NCI-H226 (cell line): ENCODE measurements at regions not wholly inside any gene's neighbourhood (a gene's known extent, or its start where the extent isn't known, plus 50 kb on each side); places are given as distances from the start of the nearest gene placed in this dataset.
"Not testable (repeated sequence)": the region's sequence is repeated elsewhere in the genome, so short reads cannot be mapped to it uniquely, and the experiment has no call there.

Experiments used
- DNase-seq: peaks from one replicate; pipeline ENCODE4 v3.0.0-alpha.2; 2015

DNA sequence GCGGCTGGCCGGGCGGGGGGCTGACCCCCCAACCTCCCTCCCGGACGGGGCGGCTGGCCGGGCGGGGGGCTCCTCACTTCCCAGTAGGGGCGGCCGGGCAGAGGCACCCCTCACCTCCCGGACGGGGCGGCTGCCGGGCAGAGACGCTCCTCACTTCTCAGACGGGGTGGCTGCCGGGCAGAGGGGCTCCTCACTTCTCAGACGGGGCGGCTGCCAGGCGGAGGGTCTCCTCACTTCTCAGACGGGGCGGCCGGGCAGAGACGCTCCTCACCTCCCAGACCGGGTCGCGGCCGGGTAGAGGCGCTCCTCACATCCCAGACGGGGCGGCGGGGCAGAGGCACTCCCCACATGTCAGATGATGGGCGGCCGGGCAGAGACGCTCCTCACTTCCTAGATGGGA is 112.6 kb upstream of the FAM174B start:
- DNase-seq = not testable (repeated sequence)

DNA sequence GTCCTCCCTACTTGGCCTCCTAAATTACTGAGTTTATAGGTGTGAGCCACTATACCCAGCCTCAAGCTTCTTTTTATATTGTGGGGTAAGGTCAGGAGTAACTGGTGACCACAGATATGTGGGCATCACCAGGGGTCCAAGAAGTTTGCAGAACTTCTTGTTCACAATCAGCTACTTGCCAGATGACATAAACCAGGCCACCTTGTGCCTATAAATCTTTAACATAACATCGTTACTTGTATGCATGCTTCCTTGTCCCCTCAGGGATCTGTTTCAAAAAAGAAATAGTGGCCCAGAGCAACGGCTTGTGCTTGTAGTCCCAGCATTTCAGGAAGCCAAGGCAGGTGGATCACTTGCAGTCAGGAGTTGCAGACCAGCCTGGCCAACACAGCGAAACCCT is 115.1 kb upstream of the FAM174B start:
- DNase-seq = no peak

DNA sequence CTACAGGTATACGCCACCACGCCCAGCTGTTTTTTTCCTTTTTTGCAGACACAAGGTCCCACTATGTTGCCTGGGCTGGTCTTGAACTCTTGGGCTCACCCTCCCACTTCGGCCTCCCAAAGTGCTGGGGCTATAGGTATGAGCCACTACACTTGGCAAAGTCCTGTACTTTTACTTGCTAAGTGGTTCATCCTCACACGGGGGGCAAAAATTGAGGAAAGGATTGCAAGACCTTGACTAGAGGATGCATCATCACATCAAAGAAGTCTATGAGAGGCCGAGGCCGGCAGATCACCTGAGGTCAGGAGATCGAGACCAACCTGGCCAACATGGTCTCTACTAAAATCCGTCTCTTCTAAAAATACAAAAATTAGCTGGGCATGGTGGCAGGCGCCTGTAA is 116.5 kb upstream of the FAM174B start:
- no peak for DNase-seq

DNA sequence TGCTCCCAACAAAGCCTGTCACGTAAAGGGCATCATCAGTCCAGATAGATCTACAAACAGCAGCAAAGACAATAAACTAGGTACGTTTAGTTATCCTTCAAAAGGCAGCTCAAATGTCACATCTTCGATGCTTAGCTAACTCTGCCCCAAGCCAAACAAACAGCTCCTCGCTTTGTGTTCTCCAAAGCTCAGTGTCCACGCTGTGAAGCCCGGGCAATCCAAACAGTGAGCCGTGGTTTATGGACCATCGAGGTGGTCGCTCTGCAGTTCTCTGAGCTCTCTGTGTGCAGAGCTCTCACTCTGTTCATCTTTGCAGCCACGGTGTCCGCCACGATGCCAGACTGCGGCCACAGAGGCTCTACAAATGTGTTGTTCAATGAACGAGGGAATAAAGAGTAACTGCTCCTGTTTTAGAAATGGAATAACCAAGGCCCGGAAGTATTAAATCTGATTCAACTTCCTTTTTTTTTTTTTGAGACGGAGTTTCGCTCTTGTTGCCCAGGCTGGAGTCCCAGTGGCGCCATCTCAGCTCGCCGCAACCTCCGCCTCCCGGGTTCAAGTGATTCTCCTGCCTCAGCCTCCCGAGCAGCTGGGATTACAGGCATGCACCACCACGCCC is 117.2 kb upstream of the FAM174B start:
- no peak for DNase-seq

DNA sequence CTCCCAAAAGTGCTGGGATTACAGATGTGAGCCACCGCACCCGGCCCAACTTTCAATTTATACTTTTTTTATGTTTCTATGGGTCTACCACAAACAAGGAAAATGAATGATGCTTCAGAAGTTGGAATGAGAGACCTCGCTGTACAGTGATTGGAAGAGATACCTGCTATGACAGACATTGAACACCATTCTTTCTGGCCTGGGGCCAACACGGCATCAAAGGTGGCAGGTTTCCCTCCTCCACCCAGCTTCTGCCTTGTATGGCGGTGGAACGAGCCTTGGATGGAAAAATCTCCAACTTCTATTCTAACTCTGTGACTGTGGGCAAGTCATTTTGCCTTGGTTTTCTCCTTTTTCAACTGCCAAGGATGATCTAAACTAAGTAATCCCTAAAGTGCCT is 117.8 kb upstream of the FAM174B start:
- no peak for DNase-seq

DNA sequence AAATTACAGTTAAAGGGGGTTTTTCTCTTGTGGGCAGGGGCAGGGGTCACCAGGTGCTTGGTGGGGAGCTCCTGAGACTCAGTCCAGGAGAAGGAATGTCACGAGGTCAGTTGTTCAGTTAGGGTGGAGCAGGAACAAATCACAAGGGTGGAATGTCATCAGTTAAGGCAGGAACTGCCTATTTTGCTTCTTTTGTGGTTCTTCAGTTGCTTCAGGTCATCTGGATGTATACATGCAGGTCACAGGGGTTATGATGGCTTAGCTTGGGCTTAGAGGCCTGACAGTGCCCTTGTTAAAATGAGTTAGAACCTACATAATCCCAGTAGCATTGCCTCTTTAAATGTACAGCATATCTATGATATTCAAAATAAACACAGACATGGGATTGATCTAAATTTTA is 120.2 kb upstream of the CHD2 start:
- no peak for DNase-seq

DNA sequence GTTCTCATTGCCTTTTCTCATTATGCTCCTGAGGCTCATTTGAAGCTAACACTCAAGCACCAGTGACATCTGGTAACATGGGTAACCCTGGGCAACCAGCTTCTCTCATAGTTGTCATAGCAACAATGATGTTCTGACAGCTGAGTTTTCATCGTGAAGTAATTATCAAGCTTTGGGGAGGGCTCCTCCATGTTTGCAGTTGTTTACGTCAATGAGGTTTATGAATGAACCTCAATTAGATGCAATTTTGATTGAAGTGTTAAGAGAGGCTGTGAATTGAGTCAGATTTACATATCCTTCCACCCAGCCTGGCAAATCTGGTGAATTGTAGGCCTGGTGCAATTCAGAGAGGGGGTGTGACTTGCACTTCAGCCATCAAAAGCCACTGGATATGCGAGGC is 119.3 kb upstream of the CHD2 start:
- DNase-seq = no peak

DNA sequence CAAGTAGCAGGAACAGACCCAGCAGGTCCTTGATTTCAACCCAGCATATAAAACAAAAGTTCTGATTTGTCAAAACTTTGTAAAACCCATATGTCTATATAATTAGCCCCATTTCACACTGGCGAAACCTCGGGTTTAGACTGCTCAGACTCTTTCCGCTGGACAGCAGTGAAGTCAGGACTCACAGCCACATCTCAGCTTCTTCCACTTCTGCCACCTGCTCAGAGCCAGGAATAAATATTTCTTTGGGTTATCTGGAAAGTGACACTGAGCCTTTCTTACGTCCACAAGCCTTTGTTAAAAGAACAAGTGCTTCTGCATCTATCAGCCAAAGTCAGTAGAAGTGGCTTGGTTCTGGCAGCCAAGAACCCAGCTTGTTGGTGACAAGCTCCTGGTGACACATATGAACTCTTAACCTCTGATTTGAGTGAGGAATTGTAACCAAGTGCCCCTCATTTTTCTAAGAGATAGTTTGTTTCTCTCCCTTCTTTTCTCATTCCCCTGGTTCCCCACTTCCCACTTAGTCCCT is 118.1 kb upstream of the CHD2 start:
- no peak for DNase-seq

DNA sequence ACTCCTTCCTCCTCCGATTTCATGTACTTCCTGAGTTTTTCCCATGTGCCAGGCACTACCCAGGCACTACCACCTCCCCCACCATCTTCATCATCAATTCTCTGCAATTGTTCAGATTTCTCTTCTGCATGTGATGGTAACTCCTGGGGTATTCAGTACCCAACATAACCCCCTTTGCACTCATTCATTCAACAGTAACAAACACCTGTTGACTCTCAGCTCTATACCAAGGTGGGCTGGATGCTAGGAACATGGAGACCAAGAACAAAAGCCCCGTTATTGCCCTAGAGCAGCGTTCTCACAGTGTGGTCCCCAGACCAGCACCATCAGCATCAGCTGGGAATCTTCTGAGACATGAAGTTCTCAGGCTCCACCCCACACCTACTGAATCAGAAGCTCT is 113.0 kb upstream of the CHD2 start:
- no peak for DNase-seq

DNA sequence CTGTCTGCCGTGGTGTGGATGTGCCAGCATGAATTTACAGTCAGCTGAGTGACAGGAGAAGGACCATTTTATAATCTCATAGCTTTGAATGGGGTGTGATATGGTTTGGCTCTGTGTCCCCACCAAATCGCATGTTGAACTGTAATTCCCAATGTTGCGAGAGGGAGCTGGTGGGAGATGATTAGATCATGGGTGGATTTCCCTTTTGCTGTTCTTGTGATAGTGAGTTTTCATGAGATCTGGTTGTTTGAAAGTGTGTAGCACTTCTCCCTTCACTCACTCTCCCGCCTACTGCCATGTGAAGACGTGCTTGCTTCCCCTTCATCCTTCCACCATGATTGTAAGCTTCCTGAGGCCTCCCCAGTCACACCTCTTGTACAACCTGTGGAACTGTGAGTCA is 111.9 kb upstream of the CHD2 start:
- DNase-seq = no peak

DNA sequence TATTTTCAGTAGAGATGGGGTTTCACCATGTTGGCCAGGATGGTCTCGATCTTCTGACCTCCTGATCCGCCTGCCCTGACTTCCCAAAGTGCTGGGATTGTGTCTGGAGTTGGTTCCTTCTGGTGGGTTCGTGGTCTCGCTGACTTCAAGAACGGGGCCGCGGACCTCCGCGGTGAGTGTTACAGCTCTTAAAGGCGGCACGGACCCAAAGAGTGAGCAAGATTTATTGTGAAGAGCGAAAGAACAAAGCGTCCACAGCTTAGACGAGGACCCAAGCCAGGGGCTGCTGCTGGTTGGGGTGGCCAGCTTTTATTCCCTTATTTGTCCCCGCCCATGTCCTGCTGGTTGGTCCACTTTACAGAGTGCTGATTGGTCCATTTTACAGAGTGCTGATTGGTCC is 111.3 kb upstream of the CHD2 start:
- DNase-seq = not testable (repeated sequence)

DNA sequence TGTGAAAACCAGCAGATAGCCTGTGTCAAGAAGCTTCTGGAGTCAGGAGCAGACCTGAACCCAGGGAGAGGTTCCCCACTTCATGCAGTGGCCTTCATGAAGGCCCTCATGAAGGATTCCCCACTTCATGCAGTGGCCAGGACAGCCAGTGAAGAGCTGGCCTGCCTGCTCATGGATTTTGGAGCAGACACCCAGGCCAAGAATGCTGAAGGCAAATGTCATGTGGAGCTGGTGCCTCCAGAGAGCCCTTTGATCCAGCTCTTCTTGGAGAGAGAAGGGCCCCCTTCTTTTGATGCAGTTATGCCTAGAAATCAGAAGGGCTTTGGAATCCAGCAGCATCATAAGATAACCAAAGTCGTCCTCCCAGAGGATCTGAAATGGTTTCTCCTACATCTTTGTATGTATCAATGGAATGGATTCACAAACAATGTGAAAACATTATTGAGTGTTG is 103.9 kb upstream of the CHD2 start:
- no peak for DNase-seq

DNA sequence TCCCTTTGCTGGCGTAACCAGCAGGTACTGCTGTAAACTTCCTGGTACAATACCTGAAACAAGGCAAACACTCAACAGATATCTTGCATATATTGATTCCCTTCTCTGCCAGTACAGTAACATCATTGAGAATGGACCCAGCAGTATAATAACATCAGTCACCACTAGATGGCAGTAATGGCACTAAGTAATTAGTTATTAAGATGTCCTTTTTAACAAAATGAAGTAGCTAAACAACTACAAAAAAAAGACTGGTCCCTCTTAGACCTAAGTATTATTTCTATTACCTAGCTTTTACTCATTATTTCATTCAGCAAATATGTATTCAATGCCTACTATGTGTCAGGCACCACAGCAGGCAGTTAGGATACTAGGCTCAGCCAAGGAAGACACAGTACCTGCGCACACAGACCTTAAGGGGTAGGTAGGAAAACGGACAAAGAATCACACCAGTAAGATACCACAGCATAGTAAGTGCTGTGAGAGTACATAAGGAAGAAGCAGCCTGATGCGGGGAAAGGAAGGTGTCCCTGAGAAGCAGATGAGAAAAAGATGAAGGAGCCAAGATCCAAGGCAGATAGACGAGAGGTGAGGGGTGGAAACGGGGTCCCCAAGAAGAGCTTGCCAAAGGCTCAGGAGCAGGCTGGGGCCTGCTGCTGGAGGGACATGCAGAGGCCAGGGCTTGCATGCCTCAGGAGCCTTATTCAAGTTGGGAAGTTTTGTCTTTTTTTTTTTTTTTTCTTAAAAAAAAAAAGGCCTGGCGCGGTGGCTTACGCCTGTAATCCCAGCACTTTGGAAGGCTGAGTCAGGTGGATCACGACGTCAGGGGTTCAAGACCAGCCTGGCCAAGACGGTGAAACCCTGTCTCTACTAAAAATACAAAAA is 102.7 kb upstream of the CHD2 start:
- DNase-seq = peak; percentile 55

DNA sequence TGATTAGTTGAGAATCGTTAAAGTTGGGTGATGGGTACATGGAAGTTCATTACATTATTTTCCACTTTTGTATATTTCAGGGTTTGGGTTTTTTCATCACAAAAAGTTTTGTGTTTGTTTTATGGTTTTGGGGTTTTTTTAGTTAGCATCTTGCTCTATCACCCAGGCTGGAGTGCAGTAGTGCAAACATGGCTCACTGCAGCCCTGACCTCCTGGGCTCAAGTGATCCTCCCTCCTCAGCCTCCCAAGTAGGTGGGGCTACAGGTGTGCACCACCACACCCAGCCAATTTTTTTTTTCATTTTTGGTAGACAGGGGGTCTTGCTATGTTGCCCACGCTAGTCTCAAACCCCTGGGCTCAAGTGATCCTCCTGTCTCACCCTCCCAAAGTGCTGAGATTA is 100.1 kb upstream of the CHD2 start:
- no peak for DNase-seq

DNA sequence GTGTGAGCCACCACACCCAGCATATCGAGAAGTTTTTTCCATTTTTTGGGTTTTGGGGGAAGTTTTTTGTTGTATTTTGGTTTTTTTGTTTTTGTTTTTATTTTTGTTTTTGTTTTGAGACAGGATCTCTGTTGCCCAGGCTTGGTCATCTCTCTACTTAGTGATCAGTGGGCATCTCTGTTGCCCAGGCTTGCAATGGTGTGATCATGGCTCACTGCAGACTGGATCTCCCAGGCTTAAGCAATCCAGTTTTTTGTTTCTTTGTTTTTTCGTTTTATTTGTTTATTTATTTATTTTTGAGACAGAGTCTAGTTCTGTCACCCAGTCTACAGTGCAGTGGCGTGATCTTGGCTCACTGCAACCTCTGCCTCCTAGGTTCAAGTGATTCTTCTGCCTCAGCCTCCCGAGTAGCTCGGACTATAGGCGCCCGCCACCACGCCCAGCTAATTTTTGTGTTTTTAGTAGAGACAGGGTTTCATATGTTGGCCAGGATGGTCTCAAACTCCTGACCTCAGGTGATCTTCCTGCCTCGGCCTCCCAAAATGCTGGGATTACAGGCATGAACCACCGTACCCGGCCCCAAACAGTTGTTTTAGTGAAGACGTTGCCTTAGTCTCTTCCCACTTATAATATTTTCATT is 99.6 kb upstream of the CHD2 start:
- DNase-seq = not testable (repeated sequence)

DNA sequence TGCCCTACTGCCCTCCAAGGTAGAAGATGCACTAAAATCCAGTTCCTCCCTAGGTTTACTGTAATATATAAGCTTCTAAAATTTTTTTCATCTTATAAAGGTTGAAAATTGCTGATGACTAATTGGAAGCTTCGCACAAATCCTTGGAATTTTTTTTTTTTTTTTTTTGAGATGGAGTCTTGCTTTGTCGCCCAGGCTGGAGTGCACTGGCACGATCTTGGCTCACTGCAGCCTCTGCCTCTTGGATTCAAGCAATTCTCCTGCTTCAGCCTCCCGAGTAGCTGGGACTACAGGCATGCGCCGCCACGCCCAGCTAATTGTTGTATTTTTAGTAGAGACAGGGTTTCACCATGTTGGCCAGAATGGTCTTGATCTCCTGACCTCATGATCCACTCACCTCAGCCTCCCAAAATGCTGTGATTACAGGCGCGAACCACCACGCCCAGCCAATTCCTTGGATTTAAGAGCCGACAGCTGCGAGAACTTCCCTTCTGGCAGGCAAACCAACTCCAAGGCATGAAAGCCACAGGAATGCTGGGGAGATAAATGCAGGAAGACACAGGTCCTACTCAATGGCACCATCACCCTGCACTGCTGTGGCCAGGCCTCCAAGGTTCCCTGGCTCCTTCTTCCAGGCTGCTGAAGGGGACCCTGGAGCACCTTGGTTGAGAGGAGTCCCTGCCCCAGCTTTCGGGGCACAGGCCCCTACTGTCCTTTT is 98.9 kb upstream of the CHD2 start:
- DNase-seq = peak; percentile 100

DNA sequence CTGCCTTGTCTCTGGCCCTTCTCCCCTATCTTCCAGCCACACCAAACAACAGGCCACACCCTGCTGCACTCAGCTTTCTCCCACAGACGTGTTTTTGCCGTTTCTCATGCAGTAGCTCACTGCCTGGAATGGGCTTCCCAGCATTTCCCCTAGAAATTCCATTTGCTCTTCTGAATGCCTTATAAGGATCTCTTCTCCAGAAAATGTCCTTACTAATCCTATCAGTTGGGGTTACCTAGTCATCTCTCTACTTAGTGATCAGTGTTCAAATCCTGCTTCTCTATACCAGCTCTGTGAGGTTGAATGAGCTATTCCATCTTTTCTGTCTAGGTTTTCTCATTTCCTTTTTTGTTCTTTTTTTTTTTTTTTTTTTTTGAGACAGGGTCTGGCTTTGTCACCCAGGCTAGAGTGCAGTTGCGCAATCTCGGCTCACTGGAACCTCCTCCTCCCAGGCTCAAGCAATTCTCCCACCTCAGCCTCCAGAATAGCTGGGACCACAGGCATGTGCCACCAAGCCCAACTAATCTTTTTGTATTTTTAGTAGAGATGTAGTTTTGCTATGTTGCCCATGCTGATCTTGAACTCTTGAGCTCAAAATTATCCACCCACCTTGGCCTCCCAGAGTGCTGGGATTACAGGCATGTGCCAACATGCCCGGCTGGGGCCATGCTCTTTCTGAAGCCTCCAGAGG is 98.2 kb upstream of the CHD2 start:
- DNase-seq = peak; percentile 99

DNA sequence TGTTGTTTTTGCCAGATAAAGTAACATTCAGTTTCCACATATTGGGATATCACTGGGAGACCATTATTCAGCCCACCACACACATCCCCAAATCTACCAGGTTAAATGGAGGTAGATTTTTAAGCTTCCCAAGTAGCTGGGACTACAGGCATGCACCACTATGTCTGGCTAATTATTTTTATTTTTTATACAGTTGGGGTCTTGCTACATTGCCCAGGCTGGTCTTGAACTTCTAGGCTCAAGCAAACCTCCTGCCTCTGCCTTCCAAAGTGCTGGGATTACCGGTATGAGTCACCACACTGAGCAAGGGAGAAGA is 96.6 kb upstream of the CHD2 start:
- no peak for DNase-seq

DNA sequence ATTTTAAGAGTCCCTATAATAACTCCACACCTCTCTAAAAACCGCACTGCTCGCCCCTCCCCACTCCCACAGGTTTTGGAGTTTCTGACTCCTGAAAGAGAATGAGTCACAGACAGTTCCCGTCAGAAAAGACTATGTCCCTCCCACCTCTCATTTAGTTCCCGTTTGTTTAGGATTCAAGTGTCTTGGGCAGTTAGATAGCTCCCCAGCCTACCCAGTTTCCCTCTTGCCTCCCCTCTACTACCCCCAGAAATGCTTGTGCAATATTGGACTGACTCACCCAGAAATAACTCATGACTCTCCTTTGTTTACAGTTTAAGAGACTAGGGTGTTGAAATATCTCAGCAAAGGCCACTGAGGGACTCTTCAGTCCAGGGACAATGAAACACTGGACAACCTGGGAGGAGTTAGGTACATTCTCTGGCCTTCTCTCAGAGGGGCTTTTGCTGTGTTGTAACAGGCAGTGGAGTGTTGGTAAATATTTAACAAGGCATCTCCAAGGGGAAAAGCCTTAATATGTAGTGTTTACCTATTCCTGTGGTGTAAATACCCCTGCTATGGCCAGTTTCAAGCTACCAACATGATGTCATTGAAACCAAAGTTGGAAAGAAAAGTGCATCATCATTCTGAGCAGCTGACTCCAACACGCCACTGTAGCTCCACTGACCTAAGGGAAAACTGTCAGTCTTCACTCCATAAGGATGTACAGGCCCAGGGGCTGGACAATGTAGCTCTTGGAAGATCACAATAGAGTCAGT is 96.1 kb upstream of the CHD2 start:
- peak; percentile 100 for DNase-seq

DNA sequence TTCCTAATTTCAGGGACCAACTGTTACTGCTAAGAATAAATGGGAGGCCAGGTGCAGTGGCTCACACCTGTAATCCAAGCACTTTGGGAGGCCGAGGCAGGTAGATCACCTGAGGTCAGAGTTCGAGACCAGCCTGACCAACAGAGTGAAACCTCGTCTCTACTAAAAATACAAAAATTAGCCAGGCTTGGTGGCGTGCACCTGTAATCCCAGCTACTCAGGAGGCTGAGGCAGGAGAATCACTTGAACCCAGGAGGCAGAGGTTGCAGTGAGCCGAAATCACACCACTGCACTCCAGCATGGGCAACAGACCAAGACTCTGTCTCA is 95.6 kb upstream of the CHD2 start:
- not testable (repeated sequence) for DNase-seq

DNA sequence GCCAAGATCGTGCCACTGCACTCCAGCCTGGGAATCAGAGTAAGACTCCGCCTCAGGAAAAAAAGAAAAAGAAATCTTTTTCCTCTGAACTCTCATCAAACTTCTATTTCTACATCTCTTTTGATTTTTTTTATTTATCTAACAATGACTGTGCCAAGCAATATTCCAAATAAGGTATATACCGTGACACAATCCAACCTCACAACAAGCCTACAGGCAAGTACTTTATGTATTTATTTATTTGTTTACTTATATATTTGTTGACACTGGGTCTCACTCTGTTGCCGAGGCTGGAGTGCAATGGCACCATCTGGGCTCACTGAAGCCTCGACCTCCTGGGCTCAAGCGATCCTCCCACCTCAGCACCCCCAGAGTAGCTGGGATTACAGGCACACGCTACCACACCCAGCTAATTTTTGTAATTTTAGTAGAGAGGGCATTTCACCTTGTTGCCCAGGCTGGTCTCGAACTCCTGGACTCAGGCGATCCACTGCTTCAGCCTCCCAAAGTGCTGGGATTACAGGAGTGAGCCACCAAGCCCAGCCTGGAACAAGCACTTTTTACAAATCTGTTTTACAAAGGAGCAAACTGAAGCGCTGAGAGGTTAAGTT is 94.9 kb upstream of the CHD2 start:
- no peak for DNase-seq

DNA sequence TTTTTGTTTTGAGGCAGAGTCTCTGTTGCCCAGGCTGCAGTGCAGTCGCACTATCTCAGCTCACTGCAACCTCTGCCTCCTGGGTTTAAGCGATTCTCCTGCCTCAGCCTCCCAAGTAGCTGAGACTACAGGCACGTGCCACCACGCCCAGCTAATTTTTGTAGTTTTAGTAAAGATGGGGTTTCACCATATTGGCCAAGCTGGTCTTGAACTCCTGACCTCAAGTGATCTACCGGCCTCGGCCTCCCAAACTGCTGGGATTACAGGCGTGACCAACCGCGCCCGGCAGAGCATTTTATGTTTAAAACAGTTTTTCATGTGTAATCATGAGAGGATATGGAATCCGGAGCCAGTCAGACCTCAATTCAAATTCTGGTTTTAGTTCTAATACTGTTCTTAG is 94.0 kb upstream of the CHD2 start:
- not testable (repeated sequence) for DNase-seq
